T-helper 2 cell (primary cell): ENCODE measurements at regions not wholly inside any gene's neighbourhood (a gene's known extent, or its start where the extent isn't known, plus 50 kb on each side); places are given as distances from the start of the nearest gene placed in this dataset.
"Not testable (repeated sequence)": the region's sequence is repeated elsewhere in the genome, so short reads cannot be mapped to it uniquely, and the experiment has no call there.

ENCODE experiments used
- DNase-seq, 5 experiments: peaks; one replicate each; pipeline versions ENCODE4 v3.0.0 to v3.0.0-alpha.2; 2012 to 2022

GRCh38 chr2:138403431-138403927 is 98.1 kb upstream of the SPOPL start:
- no peak for DNase-seq

GRCh38 chr2:138414014-138414413 is 87.6 kb upstream of the SPOPL start:
- no peak for DNase-seq

- no peak for DNase-seq
Measured at GRCh38 chr2:138415985-138416384, 85.6 kb upstream of the SPOPL start.

- no peak for DNase-seq
Measured at GRCh38 chr2:138418453-138418852, 83.1 kb upstream of the SPOPL start.

- no peak for DNase-seq
Measured at GRCh38 chr2:138421315-138421970, 80.1 kb upstream of the SPOPL start.

GRCh38 chr2:138421971-138422335 is 79.6 kb upstream of the SPOPL start:
- DNase-seq: no peak

GRCh38 chr2:138423198-138423597 is 78.4 kb upstream of the SPOPL start:
- DNase-seq: no peak

- DNase-seq: no peak
Measured at GRCh38 chr2:138423745-138424144, 77.8 kb upstream of the SPOPL start.

GRCh38 chr2:138424436-138425140 is 77.0 kb upstream of the SPOPL start:
- DNase-seq: no peak

GRCh38 chr2:138426116-138426515 is 75.5 kb upstream of the SPOPL start:
- not testable (repeated sequence) for DNase-seq

- DNase-seq: no peak
Measured at GRCh38 chr2:138428710-138429440, 72.7 kb upstream of the SPOPL start.

- no peak for DNase-seq
Measured at GRCh38 chr2:138430181-138430580, 71.4 kb upstream of the SPOPL start.

GRCh38 chr2:138432971-138433370 is 68.6 kb upstream of the SPOPL start:
- no peak for DNase-seq

- no peak for DNase-seq
Measured at GRCh38 chr2:138433995-138434951, 67.3 kb upstream of the SPOPL start.

- no peak for DNase-seq
Measured at GRCh38 chr2:138435701-138436100, 65.9 kb upstream of the SPOPL start.

- DNase-seq: no peak
Measured at GRCh38 chr2:138439733-138440132, 61.8 kb upstream of the SPOPL start.

- no peak for DNase-seq
Measured at GRCh38 chr2:138440759-138441158, 60.8 kb upstream of the SPOPL start.

- no peak for DNase-seq
Measured at GRCh38 chr2:138441916-138442315, 59.7 kb upstream of the SPOPL start.

- DNase-seq: no peak
Measured at GRCh38 chr2:138444411-138444810, 57.2 kb upstream of the SPOPL start.

- DNase-seq: no peak
Measured at GRCh38 chr2:138445227-138445626, 56.3 kb upstream of the SPOPL start.

GRCh38 chr2:138446043-138446442 is 55.5 kb upstream of the SPOPL start:
- DNase-seq: no peak

GRCh38 chr2:138447889-138448570 is 53.5 kb upstream of the SPOPL start:
- DNase-seq: no peak
